HG02938 (cell line): ENCODE measurements at regions not wholly inside any gene's neighbourhood (a gene's known extent, or its start where the extent isn't known, plus 50 kb on each side); places are given as distances from the start of the nearest gene placed in this dataset.

Source experiments
- ATAC-seq: cut with Tn5 transposase; IDR thresholded peaks from one replicate; pipeline ENCODE4 v1.9.1; 2021; ENCODE audit warnings: mild to moderate bottlenecking, moderate library complexity; ENCODE audit not compliant: unreplicated experiment

DNA sequence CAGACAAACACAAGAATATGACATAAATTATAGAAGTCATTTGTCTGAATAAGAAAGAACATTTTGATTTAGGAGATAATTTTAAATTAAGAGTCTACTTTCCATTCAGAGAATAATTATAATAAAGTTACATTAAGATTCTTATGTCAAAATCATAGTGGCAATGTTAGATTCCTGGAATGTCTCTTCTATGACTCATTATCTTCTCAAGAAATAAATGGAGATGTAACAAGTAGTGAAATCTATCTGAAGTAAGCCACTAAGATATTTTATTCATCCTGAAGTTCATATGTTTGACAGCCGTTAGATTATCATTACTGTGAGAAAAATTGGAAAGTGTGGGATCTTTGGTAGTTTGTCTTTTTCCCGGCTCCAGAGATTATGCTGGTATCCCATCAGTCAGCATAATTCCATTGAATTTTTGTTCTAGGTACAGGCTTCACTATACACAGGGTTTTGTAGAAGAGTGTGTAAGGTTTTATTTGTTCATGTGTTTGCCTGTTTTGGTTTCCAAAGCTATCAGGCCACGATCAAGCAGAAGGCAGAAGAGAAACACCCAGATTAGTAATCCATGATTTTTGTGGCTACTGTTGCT lies 1246.6 kb upstream of the LRRTM1 start:
- ATAC-seq: no peak

DNA sequence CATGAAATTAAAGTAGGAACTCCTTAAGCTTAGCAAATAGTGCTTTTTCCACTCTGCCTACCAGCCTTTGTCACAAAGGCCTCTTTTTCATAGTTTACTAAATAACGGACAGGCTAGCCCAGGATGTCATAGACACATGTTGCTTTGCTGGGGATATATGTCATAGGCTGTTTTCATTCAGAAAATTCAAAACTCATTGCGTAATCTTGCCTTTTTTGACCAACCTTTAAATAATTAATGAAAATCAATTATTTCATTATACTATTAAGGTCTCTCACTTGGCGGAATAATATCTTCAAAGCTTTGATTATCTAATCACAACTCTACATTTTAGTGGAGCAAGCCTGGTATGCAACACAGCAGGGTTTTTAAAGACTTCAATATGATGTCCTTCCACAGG lies 1245.7 kb upstream of the LRRTM1 start:
- no peak for ATAC-seq

DNA sequence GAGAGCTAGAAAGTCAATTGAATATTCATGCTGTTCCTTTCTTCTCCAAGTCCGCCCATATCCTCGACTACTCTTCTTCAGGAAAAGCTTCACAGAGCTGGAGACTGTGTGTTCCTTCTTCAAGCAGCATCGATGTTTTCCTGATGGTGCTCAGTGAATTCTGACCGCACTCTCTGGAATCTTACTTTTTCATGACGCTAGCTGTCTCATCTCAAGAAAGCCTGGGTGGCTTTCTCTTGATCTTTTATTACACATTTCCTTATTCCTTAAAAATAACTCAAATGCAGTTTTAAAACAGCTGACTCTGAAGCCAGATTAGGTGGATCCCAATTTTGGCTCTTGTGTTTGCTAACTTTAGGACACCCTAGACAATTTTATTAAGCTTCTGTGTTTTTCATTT lies 1245.1 kb upstream of the LRRTM1 start:
- ATAC-seq: no peak

DNA sequence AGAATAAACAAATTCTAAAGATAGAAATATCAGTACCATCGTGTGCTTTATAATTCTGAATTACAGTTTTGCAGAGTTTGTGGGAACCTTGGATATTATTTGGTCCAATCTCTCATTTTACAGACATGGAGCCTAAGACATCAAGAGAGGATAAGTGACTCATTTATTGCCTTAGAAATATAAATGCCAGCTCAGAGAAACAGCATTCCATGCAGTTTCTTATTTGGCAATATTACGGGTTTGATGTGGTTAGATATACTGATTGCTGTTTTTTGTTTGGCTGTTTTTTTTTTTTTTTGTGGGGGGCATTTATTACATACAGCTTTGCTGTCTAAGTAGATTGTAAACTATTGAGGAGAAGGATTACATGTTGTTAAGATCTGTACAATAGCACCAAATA lies 1241.1 kb upstream of the LRRTM1 start:
- no peak for ATAC-seq

DNA sequence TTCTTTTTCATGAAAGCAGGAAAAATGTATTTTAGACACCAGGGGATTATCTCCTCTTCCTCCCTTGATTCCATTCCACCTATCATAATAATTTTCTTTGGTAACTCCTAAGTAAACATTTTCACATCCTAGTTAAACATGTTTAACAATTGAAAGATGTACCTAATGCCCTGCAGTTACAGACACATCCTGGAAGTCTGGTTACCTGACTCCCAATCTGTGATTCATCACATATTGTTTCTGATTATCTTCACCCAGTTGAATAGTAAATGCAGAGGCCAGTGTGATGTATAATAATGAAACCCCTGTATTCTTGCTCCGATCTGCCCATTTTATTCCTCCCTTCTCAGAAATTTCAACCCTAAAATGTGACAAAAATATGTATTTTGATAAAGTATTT lies 1237.6 kb upstream of the LRRTM1 start:
- ATAC-seq: no peak

DNA sequence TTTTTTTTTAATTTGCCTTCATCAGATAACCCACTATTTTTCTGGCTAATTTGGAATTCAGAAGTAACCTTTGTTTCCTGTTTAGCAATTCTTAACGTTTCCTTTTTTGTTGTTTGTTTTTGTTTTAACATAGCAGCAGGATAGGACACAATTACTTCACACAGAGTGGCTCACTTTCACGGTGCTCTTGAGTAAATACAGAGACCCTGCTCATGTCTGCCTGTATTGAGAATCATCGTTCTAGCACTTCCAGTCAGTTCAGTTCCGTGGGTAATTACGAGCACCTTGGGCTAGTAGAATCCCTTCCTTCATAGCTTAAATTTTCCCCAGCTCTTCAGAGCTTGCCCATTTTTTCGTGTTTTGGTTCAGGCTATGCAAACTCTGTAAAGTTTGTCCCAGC lies 1225.4 kb upstream of the LRRTM1 start:
- ATAC-seq: no peak

DNA sequence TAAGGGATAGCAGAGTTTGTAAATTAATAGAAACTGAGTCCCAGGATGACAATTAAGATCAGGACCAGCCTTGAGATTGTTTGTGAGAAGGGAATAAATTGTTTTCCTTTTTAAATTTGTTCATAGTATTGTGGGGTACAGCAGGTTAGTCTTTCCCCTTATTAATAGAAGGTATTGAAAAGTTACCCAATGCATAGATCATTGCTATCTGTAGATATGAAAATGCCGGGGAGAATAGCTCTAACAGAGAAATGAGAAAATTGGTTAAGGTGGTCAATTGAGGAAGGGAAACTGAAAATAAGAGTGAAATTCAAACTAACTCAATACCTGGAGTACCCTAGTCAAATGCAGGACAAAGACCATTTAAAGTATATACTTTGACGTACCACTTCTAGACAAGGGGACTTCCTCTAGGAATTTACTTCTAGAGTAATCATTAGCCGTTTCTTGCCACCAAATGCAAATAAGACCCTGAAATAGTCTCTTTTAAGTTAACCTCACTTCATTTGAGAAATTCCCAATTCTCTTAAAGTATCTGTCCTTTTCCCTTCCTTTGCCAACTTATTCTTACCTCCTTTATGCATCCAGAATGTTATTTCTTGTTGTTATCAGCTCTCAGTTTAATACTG lies 1224.4 kb upstream of the LRRTM1 start:
- ATAC-seq: peak; percentile 67

DNA sequence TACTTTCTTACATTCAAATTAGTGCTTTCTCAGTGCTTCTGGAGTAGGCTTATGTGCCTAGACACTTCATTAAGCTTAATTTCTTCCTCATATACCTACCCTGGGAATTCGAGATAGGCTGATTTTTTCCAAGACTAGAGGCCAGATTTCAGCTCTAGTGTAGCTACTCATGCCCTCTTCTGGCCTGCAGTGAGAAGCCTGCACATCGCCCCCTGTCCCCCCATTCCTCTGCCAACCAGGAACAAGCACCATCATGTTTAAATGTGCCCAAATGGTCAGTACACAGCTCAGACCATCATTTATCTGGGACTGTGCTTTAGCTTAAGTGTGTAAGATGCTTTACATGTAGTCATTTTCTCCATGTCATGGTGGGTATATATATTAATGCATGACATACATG lies 1218.8 kb upstream of the LRRTM1 start:
- ATAC-seq: no peak

DNA sequence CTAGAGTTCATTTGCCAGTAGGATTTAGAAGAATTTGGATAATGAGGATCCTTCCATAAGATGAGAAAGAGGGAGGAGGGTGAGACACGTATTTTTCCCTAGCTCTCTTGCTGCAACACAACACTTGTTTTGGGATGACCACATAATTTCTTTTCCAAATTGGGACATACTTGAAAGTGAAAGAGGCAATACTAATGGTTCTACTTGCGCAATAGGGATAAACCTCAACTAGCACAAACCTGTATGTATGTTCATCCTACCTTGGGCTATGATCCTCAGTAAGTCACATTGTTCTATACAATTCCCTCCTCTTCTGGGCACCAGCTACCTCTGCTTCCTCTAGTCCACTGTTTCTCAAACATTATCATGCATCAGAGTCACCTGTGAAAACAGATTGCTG lies 1208.8 kb upstream of the LRRTM1 start:
- no peak for ATAC-seq

DNA sequence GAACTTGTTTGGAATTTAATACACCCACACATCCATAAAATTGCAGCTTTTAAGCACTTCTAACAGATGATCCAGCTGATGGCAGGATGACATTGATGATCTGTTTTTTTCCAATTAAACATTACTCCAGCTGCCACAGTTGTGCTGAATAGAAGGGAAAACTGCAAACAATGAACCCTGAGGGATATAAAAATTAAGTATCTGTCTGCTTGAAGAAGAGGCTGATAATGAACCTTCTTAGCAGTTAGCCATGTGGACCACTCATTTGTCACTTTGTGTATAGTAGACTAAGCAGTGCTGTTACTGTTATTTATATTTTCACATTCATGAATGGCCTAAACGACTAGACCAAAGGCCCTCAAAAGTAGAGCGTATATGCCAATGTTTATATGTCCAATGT lies 1201.0 kb upstream of the LRRTM1 start:
- ATAC-seq: no peak

DNA sequence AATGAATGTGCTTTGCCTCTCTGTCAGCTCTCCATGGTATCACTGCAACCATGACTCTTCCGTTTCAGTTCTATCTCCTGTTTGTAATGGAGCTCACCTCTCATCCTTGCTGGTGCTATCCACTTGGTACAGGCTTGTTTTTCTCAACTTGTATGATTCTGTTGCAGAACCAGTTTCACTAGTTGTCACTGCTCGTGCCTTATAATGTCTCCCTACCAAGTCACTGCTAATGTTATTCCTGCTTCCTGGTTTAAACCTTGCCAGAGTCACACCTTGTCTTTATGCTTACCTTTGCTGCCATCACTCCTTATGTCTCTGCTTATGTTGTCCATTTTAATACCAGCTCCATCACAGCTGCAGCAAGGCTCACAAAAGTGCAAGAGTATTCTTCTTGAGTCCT lies 1191.0 kb upstream of the LRRTM1 start:
- ATAC-seq: no peak

DNA sequence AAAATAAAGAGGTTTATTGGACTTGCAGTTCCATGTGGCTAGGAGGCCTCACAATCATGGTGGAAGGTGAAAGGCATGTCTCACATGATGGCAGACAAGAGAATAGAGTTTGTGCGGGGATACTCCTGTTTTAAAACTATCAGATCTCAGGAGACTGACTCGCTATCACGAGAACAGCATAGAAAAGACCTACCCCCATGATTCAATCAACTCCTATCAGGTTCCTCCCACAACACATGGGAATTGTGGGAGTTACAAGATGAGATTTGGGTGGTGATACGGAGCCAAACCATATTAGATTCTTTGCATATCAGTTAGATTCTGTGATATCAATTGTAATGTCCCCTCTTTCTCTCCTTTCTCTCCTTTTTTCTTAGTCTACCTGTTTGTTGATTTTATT lies 1178.7 kb upstream of the LRRTM1 start:
- ATAC-seq: no peak

DNA sequence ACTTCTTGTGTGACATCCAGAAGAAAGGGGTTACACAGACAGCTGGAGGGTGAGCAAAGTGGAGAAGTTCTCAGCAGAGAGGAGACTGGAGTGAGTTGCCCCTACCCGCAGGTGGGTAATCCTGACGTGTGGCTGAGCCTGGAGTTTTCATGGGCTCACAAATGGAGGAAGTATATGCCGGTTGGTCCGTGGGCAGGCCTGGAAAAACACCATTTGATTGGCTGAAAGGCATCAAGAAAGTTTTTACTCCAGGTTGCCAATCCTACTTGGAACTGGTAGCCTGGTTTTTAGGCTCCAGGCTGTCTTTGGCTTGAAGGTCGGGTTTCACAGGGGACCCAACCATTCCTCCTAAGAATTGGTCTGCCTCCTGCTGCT lies 1177.4 kb upstream of the LRRTM1 start:
- no peak for ATAC-seq

DNA sequence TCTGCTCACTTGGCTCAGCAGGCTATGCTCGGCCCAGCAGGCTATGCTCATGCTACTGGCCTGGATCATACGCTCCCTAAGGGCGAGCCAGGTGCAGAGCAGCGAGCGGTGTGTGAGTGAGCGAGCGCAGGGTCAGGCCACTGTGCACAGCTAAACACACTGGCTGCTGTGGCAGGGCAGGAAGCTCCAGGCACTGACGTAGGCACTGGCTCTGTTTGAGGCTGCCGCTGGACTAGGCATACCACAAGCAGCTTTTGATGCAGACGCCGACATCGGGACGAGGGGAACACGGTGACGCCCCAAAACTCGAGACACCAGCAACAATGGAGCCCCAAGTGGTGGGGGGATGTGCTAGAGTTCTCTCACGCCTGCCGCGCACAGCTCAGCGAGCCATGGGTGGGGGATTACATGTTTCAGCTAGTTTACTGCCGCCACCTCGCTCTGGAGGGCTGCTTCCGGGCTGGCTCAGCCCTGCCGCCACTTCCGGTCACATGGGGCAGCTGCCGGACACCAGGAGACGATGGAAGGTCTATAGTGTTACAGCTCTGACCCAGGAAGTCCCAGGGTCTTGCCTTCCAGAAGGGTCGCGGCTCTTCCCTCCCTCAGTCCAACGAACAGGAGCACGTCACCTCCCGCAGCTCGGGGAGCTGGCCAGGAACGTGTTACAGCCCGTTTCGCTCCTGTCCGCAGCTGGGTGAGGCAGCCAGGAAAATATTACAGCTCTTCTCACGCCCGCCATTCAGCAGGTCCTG lies 1176.9 kb upstream of the LRRTM1 start:
- ATAC-seq: no peak

DNA sequence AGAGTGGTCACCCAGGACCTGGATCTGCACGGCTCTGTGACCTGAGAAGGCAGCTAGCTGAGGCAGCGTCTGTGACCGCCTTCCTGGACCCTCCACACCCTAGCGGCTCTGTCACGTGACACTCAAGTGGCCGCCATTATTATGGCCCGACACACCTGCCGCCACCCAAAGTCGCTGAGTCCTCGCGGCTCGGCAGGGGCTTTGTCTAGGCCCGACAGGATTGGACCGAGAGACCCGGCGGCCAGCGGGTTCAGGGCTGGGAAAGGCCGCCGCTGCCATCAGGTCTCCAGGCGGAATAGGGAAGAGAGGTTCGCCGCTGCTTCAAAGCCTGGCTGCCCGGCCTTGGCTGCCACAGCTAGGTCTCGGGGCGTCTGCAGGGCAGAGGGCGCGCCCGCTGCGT lies 1162.5 kb upstream of the LRRTM1 start:
- no peak for ATAC-seq

DNA sequence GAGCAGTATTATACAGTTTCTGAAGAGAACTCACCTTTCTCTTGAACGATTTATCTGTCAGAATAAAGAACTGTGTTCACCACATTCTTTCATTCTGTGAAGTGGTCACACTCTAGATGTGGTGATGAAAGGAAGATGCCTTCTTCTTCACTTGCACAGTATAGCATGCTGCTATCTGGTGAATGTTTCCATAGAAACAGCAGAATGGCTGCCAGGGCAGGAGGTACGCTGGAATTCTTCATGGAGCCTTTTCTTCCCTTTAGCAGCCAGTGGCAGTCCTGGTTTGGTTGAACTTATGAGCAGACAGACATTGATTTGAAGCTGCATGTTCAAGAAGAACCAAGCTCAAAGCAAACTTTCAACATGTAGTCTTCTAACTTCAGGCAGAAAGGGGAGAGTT lies 1157.9 kb upstream of the LRRTM1 start:
- ATAC-seq: no peak

DNA sequence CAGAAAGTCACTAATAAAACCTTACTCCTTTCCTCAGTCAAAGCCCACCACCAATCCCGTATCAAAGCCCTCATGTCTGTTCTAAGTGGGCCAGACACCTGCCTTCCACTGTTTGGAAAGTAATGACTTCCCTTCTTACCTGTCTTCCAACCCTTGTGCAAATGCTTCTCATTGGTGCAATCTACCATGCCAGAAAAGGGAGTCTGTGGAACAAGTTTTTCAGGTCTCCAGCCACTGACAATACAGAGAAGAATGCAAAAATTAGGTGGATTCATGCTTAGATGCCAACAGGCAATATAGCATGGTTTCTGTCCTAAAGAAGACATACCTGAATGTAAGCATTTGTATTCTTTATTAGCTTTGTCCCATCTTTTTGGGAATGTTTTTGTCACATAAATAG lies 1140.6 kb upstream of the LRRTM1 start:
- no peak for ATAC-seq

DNA sequence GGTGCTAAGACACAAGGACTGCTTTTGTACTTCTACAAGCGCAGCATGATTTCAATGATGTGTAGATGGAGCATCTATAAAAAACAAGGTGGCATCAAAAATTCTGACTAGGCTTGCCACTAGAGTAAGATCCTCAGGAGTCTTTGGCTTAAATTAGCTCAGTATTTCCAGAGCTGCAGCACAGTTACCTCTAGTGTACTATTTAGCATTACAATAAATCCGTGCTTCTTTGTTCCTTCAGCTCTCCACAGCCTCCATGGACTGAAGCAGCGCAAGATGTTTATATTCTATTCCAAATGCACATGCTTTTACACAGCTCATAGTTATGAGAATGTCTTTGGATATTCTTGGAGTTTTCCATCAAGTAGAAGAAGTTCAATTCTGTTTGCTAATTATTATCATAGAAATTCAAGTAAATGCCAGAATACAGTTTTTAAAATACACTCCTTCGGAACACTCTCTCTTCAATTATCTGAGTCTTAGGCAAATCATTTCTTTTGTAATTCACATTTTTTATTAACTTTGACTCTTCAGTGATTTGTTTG lies 1133.0 kb upstream of the LRRTM1 start:
- no peak for ATAC-seq

DNA sequence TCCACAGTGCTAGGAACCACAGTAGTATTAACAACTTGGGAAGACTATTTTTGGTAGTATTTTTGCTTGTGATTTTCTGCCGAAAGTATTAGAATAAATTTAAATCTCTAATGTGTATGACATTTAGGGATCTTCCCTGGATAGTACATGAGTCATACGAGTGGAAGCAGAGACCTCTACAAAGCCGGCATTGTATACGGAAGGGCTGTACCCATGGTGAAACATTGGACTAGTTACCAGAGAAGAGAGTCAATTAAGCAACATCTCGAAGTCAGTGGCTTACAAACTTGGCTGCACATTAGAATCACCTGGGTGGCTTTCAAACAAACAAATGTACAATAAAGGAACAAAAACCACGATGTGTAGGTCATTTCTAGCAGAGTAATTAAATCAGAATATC lies 1131.7 kb upstream of the LRRTM1 start:
- no peak for ATAC-seq

DNA sequence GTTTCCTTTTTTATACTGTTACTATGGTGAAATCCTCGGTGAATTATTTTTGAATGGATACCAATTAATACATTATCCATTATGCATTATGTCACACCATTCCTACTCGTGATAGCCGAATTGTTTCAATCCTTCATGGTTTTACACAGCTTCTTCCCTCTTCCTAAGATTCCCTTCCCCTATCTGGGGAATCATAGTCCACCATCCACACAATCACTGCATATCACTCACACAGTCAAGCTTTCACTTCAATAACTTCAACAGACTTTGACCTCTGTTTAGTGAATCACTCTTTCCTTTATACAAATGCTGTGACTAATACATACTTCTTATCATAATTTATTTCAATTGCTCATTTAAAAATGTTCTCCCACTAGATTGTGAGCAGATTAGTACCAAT lies 1108.1 kb upstream of the LRRTM1 start:
- no peak for ATAC-seq

DNA sequence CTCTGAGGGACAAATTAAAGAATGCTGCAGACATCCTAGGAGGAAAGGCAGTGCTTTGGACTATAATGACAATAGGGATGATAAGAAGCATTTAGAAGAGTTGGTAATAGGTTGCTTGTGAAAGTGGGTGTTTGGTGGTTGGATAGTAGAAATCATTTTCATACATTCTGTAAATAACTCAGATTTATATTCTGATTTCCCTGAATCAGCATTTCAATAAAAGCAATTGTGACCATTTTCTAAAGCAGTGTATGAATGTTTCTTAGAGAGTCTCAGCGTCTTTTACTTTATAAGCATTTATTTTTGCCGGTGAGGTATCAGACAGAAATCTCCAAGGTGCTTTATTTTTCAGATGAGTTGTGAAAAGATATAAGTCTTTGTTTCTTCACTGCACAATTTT lies 1099.0 kb upstream of the LRRTM1 start:
- ATAC-seq: no peak

DNA sequence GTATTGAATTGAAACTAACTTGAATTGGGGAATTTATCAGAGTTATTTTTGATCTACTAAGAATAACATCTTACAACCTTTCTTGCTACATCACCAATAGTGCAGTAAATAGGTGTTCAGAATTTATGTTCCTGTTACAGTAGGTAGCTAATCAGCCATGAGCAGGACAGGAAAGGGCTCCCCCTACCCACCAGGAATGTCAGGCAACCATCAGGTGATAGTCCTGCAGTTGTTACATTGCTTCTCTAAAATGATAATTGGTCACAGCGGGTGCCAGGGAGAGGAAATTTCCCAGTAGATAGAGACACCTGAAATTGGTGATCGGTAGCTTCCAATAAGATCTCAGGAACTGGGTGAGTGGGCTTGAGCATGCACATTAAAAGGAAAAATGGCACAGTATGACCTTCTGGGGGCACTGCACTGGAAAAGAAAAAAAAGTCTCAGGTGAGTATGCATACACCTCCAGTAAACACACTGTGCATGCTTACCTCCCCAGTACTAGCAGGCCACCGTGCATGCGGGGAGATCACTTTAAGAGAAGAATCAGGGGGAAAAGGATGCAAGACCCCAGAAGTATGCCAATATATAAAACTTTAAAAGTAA lies 1092.0 kb upstream of the LRRTM1 start:
- ATAC-seq: no peak
